H9 (cell line): ENCODE measurements at regions not wholly inside any gene's neighbourhood (a gene's known extent, or its start where the extent isn't known, plus 50 kb on each side); places are given as distances from the start of the nearest gene placed in this dataset.

Source experiments
- DNase-seq: peaks from one replicate; pipeline ENCODE4 v3.0.0-alpha.2; 2017
- H2AFZ ChIP-seq: one replicate; pipeline ENCODE4 v1.6.1; 2013; ENCODE audit warnings: mild to moderate bottlenecking, low read length, control low read depth, moderate library complexity
- H2AK5ac ChIP-seq: 2 replicates; pipeline ENCODE4 v1.6.1; 2013; ENCODE audit warnings: low read length, control low read depth, mixed read lengths; ENCODE audit not compliant: insufficient read length
- H2BK120ac ChIP-seq: one replicate; pipeline ENCODE4 v1.6.1; 2013; ENCODE audit warnings: low read depth, mild to moderate bottlenecking, low read length, control low read depth, inconsistent platforms; ENCODE audit not compliant: poor library complexity, severe bottlenecking
- H2BK12ac ChIP-seq: 2 replicates; pipeline ENCODE4 v1.6.1; 2013; ENCODE audit warnings: low read length, control low read depth, mixed read lengths, low read depth; ENCODE audit not compliant: insufficient read length
- H2BK15ac ChIP-seq: 2 replicates; pipeline ENCODE4 v1.6.1; 2013; ENCODE audit warnings: low read depth, low read length, control low read depth
- H2BK20ac ChIP-seq: one replicate; pipeline ENCODE4 v1.6.1; 2013; ENCODE audit warnings: low read depth, mild to moderate bottlenecking, low read length, control low read depth, inconsistent platforms; ENCODE audit not compliant: poor library complexity, severe bottlenecking
- H2BK5ac ChIP-seq: 2 replicates; pipeline ENCODE4 v1.6.1; 2013; ENCODE audit warnings: low read length, control low read depth, mixed read lengths; ENCODE audit not compliant: insufficient read length
- H3K14ac ChIP-seq: 2 replicates; pipeline ENCODE4 v1.6.1; 2013; ENCODE audit warnings: low read length, control low read depth; ENCODE audit not compliant: insufficient read depth
- H3K18ac ChIP-seq: 2 replicates; pipeline ENCODE4 v1.6.1; 2013; ENCODE audit warnings: low read depth, mild to moderate bottlenecking, mixed read lengths, low read length, control low read depth; ENCODE audit not compliant: insufficient read length
- H3K23ac ChIP-seq: 2 replicates; pipeline ENCODE4 v1.6.1; 2013; ENCODE audit warnings: low read length, control low read depth, mixed read lengths, low read depth; ENCODE audit not compliant: insufficient read length
- H3K23me2 ChIP-seq: 2 replicates; pipeline ENCODE4 v1.6.1; 2013; ENCODE audit warnings: low read depth, mild to moderate bottlenecking, mixed read lengths, low read length, control low read depth; ENCODE audit not compliant: insufficient read length, poor library complexity, severe bottlenecking
- H3K27ac ChIP-seq: 2 replicates; pipeline ENCODE4 v1.5.1; 2013; ENCODE audit warnings: low read length, control low read depth, mixed read lengths, low read depth; ENCODE audit not compliant: insufficient read length
- H3K27me3 ChIP-seq: 2 replicates; pipeline ENCODE4 v1.6.1; 2013; ENCODE audit warnings: low read length, control low read depth, inconsistent platforms; ENCODE audit not compliant: insufficient read depth
- H3K4ac ChIP-seq: 2 replicates; pipeline ENCODE4 v1.6.1; 2013; ENCODE audit warnings: low read depth, mild to moderate bottlenecking, control low read depth, inconsistent platforms, low read length, moderate library complexity
- H3K4me1 ChIP-seq: 2 replicates; pipeline ENCODE4 v1.6.1; 2013; ENCODE audit warnings: low read length, control low read depth, inconsistent platforms; ENCODE audit not compliant: insufficient read depth
- H3K4me2 ChIP-seq: 2 replicates; pipeline ENCODE4 v1.6.1; 2013; ENCODE audit warnings: low read length, control low read depth, mixed read lengths; ENCODE audit not compliant: insufficient read length, insufficient read depth
- H3K56ac ChIP-seq: 2 replicates; pipeline ENCODE4 v1.6.1; 2013; ENCODE audit warnings: low read depth, mild to moderate bottlenecking, mixed read lengths, low read length, control low read depth; ENCODE audit not compliant: insufficient read length
- H3K79me1 ChIP-seq: 2 replicates; pipeline ENCODE4 v1.6.1; 2013; ENCODE audit warnings: low read depth, mild to moderate bottlenecking, moderate library complexity, low read length, control low read depth, inconsistent platforms; ENCODE audit not compliant: insufficient read depth, poor library complexity, severe bottlenecking
- H3K79me2 ChIP-seq: 2 replicates; pipeline ENCODE4 v1.6.1; 2013; ENCODE audit warnings: low read length, control low read depth, inconsistent platforms; ENCODE audit not compliant: insufficient read depth
- H3K9ac ChIP-seq: 2 replicates; pipeline ENCODE4 v1.6.1; 2013; ENCODE audit warnings: low read length, control low read depth, mixed read lengths; ENCODE audit not compliant: insufficient read length; ENCODE audit errors: extremely low read depth
- H3K9me3 ChIP-seq: one replicate; pipeline ENCODE4 v1.6.1; 2013; ENCODE audit warnings: low read depth, low read length, inconsistent platforms; ENCODE audit not compliant: control insufficient read depth
- H3T11ph ChIP-seq: one replicate; pipeline ENCODE4 v1.6.1; 2013; ENCODE audit warnings: mild to moderate bottlenecking, low read length, control low read depth, inconsistent platforms
- H4K20me1 ChIP-seq: one replicate; pipeline ENCODE4 v1.6.1; 2013; ENCODE audit not compliant: control insufficient read depth, insufficient read length, insufficient read depth
- H4K5ac ChIP-seq: 2 replicates; pipeline ENCODE4 v1.6.1; 2013; ENCODE audit warnings: low read depth, mild to moderate bottlenecking, mixed read lengths, low read length, control low read depth; ENCODE audit not compliant: insufficient read length
- H4K8ac ChIP-seq: replicated peaks from 2 replicates; pipeline ENCODE4 v1.6.1; 2013; ENCODE audit warnings: low read length, control low read depth, mixed read lengths, low read depth; ENCODE audit not compliant: insufficient read length
- H4K91ac ChIP-seq: 2 replicates; pipeline ENCODE4 v1.6.1; 2013; ENCODE audit warnings: low read depth, mild to moderate bottlenecking, moderate library complexity, mixed read lengths, low read length, control low read depth; ENCODE audit not compliant: insufficient read length
- H3K27ac Mint-ChIP-seq, 3 experiments: 2 replicates in 2 of 3; 3 replicates in 1 of 3; pipeline ENCODE4 v1.8.0; 2020 to 2021; ENCODE audit warnings: mixed read lengths in 3 of 3, mild to moderate bottlenecking in 1 of 3, moderate library complexity in 1 of 3
- H3K27me3 Mint-ChIP-seq: 2 replicates; pipeline ENCODE4 v1.8.0; 2021; ENCODE audit warnings: low read depth, mild to moderate bottlenecking, moderate library complexity, mixed read lengths
- H3K36me3 Mint-ChIP-seq, 3 experiments: 2 replicates in 2 of 3; 3 replicates in 1 of 3; pipeline ENCODE4 v1.8.0; 2020 to 2021; ENCODE audit warnings: low read depth in 3 of 3, mixed read lengths in 3 of 3; ENCODE audit not compliant: insufficient read depth in 1 of 3
- H3K4me1 Mint-ChIP-seq, 2 experiments: 2 replicates each; pipeline ENCODE4 v1.8.0; 2020; ENCODE audit warnings: mixed read lengths in 2 of 2
- H3K4me3 Mint-ChIP-seq, 2 experiments: 2 replicates in 1 of 2; 3 replicates in 1 of 2; pipeline ENCODE4 v1.8.0; 2020 to 2021; ENCODE audit warnings: mild to moderate bottlenecking in 2 of 2, mixed read lengths in 2 of 2, moderate library complexity in 1 of 2
- H3K9me3 Mint-ChIP-seq, 2 experiments: 2 replicates in 1 of 2; 3 replicates in 1 of 2; pipeline ENCODE4 v1.8.0; 2020; ENCODE audit warnings: mild to moderate bottlenecking in 2 of 2, mixed read lengths in 2 of 2, moderate library complexity in 1 of 2
- CTCF ChIP-seq: fragments of 200-600 bp; sonication (generic); conservative IDR thresholded peaks from 3 replicates; pipeline ENCODE4 v1.8.0; 2021; ENCODE audit warnings: antibody characterized with exemption, mild to moderate bottlenecking
- WGBS: extraction: QIAGEN DNeasy Blood & Tissue Kit; methylation state at CpG from one replicate; pipeline ENCODE4 v1.1.7; 2013; ENCODE audit warnings: missing lambda C conversion rate, low lambda C conversion rate, mixed read lengths; ENCODE audit not compliant: insufficient read length; ENCODE audit errors: extremely low coverage; 5-methylcytosine and 5-hydroxymethylcytosine counted together

- DNase-seq, result no peak
- peaks cover 3% of the 10 kb centered on the region; the same call in 1 of the 2 replicates for H3K27me3 ChIP-seq
Measured at GRCh38 chr7:85765698-85766298, 578.9 kb upstream of the SEMA3D start.

More at GRCh38 chr7:85765698-85766298, 578.9 kb upstream of the SEMA3D start:
- Histone ChIP-seq H2BK15ac (no peak overlapping the region), H3K23me2 (no peaks in the 10 kb centered on the region), H3K4me1 (no peaks in the 10 kb centered on the region), H4K5ac (no peak overlapping the region), H3K18ac (no peak overlapping the region), H4K8ac (no peak overlapping the region), H3K56ac (no peak overlapping the region), H2BK20ac (no peak overlapping the region), H3K9me3 (no peaks in the 10 kb centered on the region), H4K91ac (no peak overlapping the region), H2AK5ac (no peak overlapping the region), H3K27ac (no peak overlapping the region), H3K4ac (no peak overlapping the region), H2BK120ac (no peak overlapping the region), H4K20me1 (no peaks in the 10 kb centered on the region), H3K79me2 (no peaks in the 10 kb centered on the region), H2AFZ (no peak overlapping the region), H3K9ac (no peak overlapping the region), H3K23ac (no peak overlapping the region), H2BK12ac (no peak overlapping the region), H3K4me2 (no peak overlapping the region), H2BK5ac (no peak overlapping the region), H3T11ph (no peak overlapping the region), H3K79me1 (no peaks in the 10 kb centered on the region), H3K14ac (no peak overlapping the region)
- H3K27ac Mint-ChIP-seq, result no peak overlapping the region
- TF ChIP-seq CTCF, result no peak
- WGBS, result no CpG with 5 or more reads among the region's 11 CpGs
- H3K27me3 Mint-ChIP-seq, result peaks cover 41% of the 10 kb centered on the region
- H3K4me1 Mint-ChIP-seq, result peaks cover 0 to 2% of the 10 kb centered on the region in 2 experiments; a peak in 2 of 4 replicates
- no peak overlapping the region for H3K4me3 Mint-ChIP-seq
- H3K9me3 Mint-ChIP-seq, result no peaks in the 10 kb centered on the region; a peak in 1 of 5 replicates
- no peaks in the 10 kb centered on the region for H3K36me3 Mint-ChIP-seq
